BJ (cell line): ENCODE measurements at regions not wholly inside any gene's neighbourhood (a gene's known extent, or its start where the extent isn't known, plus 50 kb on each side); places are given as distances from the start of the nearest gene placed in this dataset.

Experiments
- CTCF ChIA-PET: fragments of 350-600 bp; formaldehyde crosslinking; extraction: SDS; loops from one replicate; lab custom pipeline; 2021; ENCODE audit warnings: antibody characterized with exemption, inconsistent platforms; lab: Yijun Ruan, JAX
- POLR2A ChIA-PET: fragments of 300-600 bp; sonication (Branson Sonifier 250); formaldehyde crosslinking; extraction: SDS; loops from one replicate; lab custom pipeline; 2021; ENCODE audit warnings: antibody characterized with exemption; lab: Charles Lee
- DNase-seq: peaks from one replicate; pipeline ENCODE4 v3.0.0-alpha.2; 2011; ENCODE audit warnings: low read depth
- H3K27me3 ChIP-seq: 2 replicates; pipeline ENCODE4 v1.6.0; 2011; ENCODE audit warnings: low read length; ENCODE audit not compliant: control insufficient read depth, insufficient read depth
- H3K36me3 ChIP-seq: 2 replicates; pipeline ENCODE4 v1.5.1; 2011; ENCODE audit warnings: low read length; ENCODE audit not compliant: control insufficient read depth, insufficient read depth
- H3K4me3 ChIP-seq: 2 replicates; pipeline ENCODE4 v1.5.1; 2011; ENCODE audit warnings: low read depth, mild to moderate bottlenecking, control low read depth, low read length
- CTCF ChIP-seq: IDR thresholded peaks from 2 replicates; pipeline ENCODE4 v1.5.1; 2011; ENCODE audit warnings: low read depth, mild to moderate bottlenecking, control low read depth, inconsistent platforms, low read length, moderate library complexity; ENCODE audit not compliant: insufficient read depth

- Histone ChIP-seq H3K4me3 (no peak overlapping the region), H3K36me3 (no peaks in the 10 kb centered on the region), H3K27me3 (no peaks in the 10 kb centered on the region)
- no peak for DNase-seq
- ChIA-PET POLR2A (no interaction called here), CTCF (interaction anchor here (1.7 kb wide), 1 partner anchor 23 kb away, joined by 4 read pairs; no protein-coding TSS in a partner anchor)
- no peak for TF ChIP-seq CTCF
Observed at GRCh38 chr5:8952147-8952546, 593.7 kb downstream of the SEMA5A start.

DNA sequence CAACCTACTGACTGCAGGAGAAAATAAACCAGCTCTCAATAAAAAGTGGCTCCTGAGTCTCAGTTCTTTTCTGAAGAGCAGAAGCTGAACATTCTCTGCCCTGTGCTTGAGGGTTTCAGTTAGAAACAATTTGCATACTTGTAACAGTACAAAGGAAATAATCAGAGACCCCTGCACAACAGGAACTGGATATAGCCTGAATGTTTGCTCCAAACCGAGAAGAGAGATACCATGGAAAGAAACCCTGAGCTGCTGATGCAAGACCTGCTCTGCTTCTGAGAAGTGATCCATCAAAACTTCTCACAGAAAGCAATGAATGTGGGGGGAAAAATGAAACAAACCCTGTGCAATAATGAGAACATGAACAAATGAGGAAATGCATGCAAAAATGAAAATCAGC is 592.9 kb downstream of the SEMA5A start:
- no peak for DNase-seq
- CTCF ChIA-PET = interaction anchor here (0.9 to 1.7 kb wide), 4 partner anchors 13 to 96 kb away, joined by 3 to 4 read pairs (median 4); no protein-coding TSS in a partner anchor
- no peaks in the 10 kb centered on the region for H3K27me3 ChIP-seq
- POLR2A ChIA-PET = no interaction called here
- no peaks in the 10 kb centered on the region for H3K36me3 ChIP-seq
- H3K4me3 ChIP-seq = no peak overlapping the region
- TF ChIP-seq CTCF = no peak

GRCh38 chr5:8953911-8954438 is 591.9 kb downstream of the SEMA5A start:
- DNase-seq = peak; percentile 12
- CTCF ChIA-PET = interaction anchor here (0.6 to 1.5 kb wide), 3 partner anchors 46 to 95 kb away, joined by 3 to 4 read pairs (median 3); no protein-coding TSS in a partner anchor

GRCh38 chr5:8954801-8955200 is 591.1 kb downstream of the SEMA5A start:
- Histone ChIP-seq H3K27me3 (no peaks in the 10 kb centered on the region), H3K36me3 (no peaks in the 10 kb centered on the region), H3K4me3 (no peak overlapping the region)
- ChIA-PET POLR2A (no interaction called here), CTCF (no interaction called here)
- TF ChIP-seq CTCF = no peak; the same call in 1 of the 2 replicates
- no peak for DNase-seq

More at GRCh38 chr5:8953911-8954438, 591.9 kb downstream of the SEMA5A start:
- Histone ChIP-seq H3K36me3 (no peaks in the 10 kb centered on the region), H3K27me3 (no peaks in the 10 kb centered on the region), H3K4me3 (no peak overlapping the region)
- TF ChIP-seq CTCF = no peak
- POLR2A ChIA-PET = no interaction called here

DNA sequence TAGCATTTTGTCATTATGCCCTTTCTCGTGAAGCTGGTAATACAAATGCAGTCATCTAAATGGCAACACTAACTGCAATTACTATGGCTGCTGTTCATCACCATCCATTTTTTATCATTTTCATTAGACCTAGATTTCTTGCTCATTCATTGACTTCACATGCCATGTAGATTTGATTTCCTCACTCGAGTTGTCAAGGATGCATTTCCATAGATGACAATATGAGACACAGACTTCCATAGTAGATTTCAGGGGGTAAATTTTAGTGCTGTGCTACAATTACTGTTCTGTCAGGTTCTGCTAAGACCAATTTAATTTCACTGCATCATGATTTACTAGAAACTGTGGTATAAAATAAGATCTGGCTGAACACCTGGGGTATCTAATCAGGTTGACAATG is 589.2 kb downstream of the SEMA5A start:
- H3K4me3 ChIP-seq = no peak overlapping the region
- H3K36me3 ChIP-seq = no peaks in the 10 kb centered on the region
- TF ChIP-seq CTCF = no peak
- no peak for DNase-seq
- ChIA-PET CTCF (interaction anchor here (1.0 kb wide), 1 partner anchor 14 kb away, joined by 3 read pairs; no protein-coding TSS in a partner anchor), POLR2A (no interaction called here)
- H3K27me3 ChIP-seq = no peaks in the 10 kb centered on the region
